Gastroesophageal sphincter (tissue), 4 donors: ENCODE measurements at regions not wholly inside any gene's neighbourhood (a gene's known extent, or its start where the extent isn't known, plus 50 kb on each side); places are given as distances from the start of the nearest gene placed in this dataset.
A peak's percentile ranks its signal among the peaks of the same experiment; 100 is the strongest.

ENCODE experiments used
- ATAC-seq: fragments of 150-250 bp; one replicate; pipeline ENCODE4 v1.9.1; 2016; ENCODE audit warnings: mild to moderate bottlenecking, moderate library complexity
- H3K27ac ChIP-seq, 4 donors: fragments of 200-600 bp; sonication (generic) in 3 of 4; 1 replicate in 3 of 4; 2 replicates in 1 of 4; pipeline ENCODE4 v1.5.1; 2016 to 2019
- H3K27me3 ChIP-seq: fragments of 200-600 bp; sonication (generic); one replicate; pipeline ENCODE4 v1.5.1; 2019
- H3K36me3 ChIP-seq, 2 donors: fragments of 200-600 bp; sonication (generic); one replicate each; pipeline ENCODE4 v1.5.1; 2019; ENCODE audit warnings: control low read depth in 1 of 2
- H3K4me1 ChIP-seq, 3 donors: fragments of 200-600 bp; sonication (generic); 1 replicate in 2 of 3; 2 replicates in 1 of 3; pipeline ENCODE4 v1.5.1; 2016 to 2019; ENCODE audit warnings: control low read depth in 2 of 3
- H3K4me3 ChIP-seq, 2 donors: fragments of 200-600 bp; sonication (generic); one replicate each; pipeline ENCODE4 v1.5.1; 2019; ENCODE audit warnings: mild to moderate bottlenecking in 1 of 2, moderate library complexity in 1 of 2
- H3K9me3 ChIP-seq, 3 donors: fragments of 200-600 bp; sonication (generic); one replicate each; pipeline ENCODE4 v1.5.1; 2017 to 2019; ENCODE audit warnings: control low read depth in 2 of 3
- CTCF ChIP-seq, 4 experiments: fragments of 200-600 bp in 2 of 4; fragments of 450-650 bp in 2 of 4; sonication (generic) in 1 of 4; IDR thresholded peaks; one replicate each; pipeline ENCODE4 v1.5.1; 2017 to 2019; ENCODE audit warnings: antibody characterized with exemption in 4 of 4, mild to moderate bottlenecking in 2 of 4, moderate library complexity in 2 of 4
- EP300 ChIP-seq: sonication (generic); formaldehyde crosslinking; IDR thresholded peaks from one replicate; pipeline ENCODE4 v1.6.1; 2017; ENCODE audit warnings: antibody characterized with exemption, mild to moderate bottlenecking
- POLR2A ChIP-seq, 2 donors: fragments of 450-650 bp; IDR thresholded peaks; one replicate each; pipeline ENCODE4 v1.6.1; 2017; ENCODE audit warnings: antibody characterized with exemption in 2 of 2, mild to moderate bottlenecking in 2 of 2, moderate library complexity in 1 of 2
- POLR2AphosphoS5 ChIP-seq: sonication (generic); formaldehyde crosslinking; IDR thresholded peaks from one replicate; pipeline ENCODE4 v1.6.1; 2017; ENCODE audit warnings: antibody characterized with exemption
- WGBS, 2 donors: methylation state at CpG; one replicate each; pipeline ENCODE4 v1.1.5; 2018; ENCODE audit warnings: low coverage in 1 of 2; 5-methylcytosine and 5-hydroxymethylcytosine counted together

- WGBS, 2 donors: 26 to 51% methylated on average over 12 to 16 of the region's 16 CpGs
- Histone ChIP-seq H3K27me3 (no peaks in the 10 kb centered on the region), H3K27ac (peak overlapping the region in 3 of 4 donors; percentile 20 to 66 (median 57)), H3K9me3 (no peaks in the 10 kb centered on the region), H3K4me3 (no peak overlapping the region), H3K36me3 (no peaks in the 10 kb centered on the region), H3K4me1 (peaks cover 0 to 42% (median 8%) of the 10 kb centered on the region in 3 donors)
- TF ChIP-seq POLR2AphosphoS5 (no peak), POLR2A (IDR thresholded peaks at IDR 0.05) (no peak), CTCF (IDR thresholded peaks at IDR 0.05) (no peak), EP300 (no peak)
- ATAC-seq: peak; percentile 65
Observed at GRCh38 chr1:67559222-67559700, 125.7 kb upstream of the GADD45A start.

DNA sequence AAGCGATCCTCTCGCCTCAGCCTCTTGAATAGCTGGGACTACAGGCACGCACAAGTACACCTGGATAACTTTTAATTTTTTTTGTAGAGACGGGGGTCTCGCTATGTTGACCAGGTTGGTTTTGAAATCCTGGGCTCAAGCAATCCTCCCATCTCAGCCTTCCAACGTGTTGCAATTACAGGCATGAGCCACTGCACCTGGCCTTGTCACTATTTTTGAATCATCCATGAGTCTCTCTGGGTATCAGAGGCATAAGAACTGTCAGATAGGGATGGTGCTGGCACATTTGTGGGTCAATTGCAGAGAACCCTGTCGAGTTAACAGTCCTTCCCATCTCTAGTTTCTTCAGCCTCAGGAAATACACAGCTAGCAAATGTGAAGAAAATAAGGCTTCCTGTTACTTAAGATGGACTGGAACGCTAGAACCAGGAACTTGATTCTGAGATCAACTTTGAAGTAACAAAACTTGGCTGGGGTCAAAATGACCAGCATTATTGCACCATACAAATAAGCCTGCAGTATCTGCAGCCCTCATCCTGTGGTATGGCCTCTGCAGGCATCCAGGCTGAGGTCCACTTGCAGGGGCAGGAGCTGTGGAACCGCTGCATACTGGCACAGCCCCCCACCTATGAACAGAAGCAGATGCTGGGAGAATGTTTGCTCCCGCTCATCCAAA, 124.3 kb upstream of the GADD45A start:
- peaks cover 0 to 47% (median 11%) of the 10 kb centered on the region in 3 donors for H3K4me1 ChIP-seq
- no peaks in the 10 kb centered on the region for H3K9me3 ChIP-seq
- no peak for TF ChIP-seq POLR2A (IDR thresholded peaks at IDR 0.05)
- TF ChIP-seq EP300: no peak
- TF ChIP-seq CTCF (IDR thresholded peaks at IDR 0.05): peak in 1 of 4 experiments; percentile 7
- WGBS, 2 donors: 60 to 81% methylated on average over 1 to 8 of the region's 10 CpGs
- no peaks in the 10 kb centered on the region for H3K27me3 ChIP-seq
- ATAC-seq: peak; percentile 56
- H3K36me3 ChIP-seq: no peaks in the 10 kb centered on the region
- peak overlapping the region in 3 of 4 donors; percentile 20 to 66 (median 57) for H3K27ac ChIP-seq
- no peak overlapping the region for H3K4me3 ChIP-seq

DNA sequence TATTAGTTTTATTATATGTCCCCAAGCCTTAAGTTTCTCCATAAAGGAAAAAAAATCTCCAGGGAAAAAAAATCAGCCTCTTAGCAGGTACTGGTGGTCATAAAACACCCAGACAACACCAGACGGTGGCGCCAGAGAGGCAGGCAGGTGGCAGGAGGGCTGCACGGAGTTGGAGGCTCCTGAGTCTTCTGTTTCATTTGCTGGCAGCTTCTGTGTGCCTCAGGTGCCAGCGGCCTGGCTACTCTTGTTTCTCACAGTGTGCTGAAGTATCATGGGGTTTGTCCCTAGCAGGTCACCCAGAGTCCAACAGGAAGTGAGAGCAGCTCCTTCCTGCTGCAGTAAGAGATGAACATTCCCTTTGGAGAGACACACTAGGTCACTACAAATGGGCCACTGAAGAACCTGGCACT, 123.3 kb upstream of the GADD45A start:
- WGBS, 2 donors: 3% methylated on average over 4 of the region's 4 CpGs; no CpG with 5 or more reads in 1 of the 2 donors
- Histone ChIP-seq H3K4me3 (no peak overlapping the region), H3K27ac (no peak overlapping the region), H3K27me3 (no peaks in the 10 kb centered on the region), H3K4me1 (peaks cover 0 to 47% (median 11%) of the 10 kb centered on the region in 3 donors), H3K9me3 (no peaks in the 10 kb centered on the region), H3K36me3 (no peaks in the 10 kb centered on the region)
- TF ChIP-seq POLR2A (IDR thresholded peaks at IDR 0.05) (no peak), CTCF (IDR thresholded peaks at IDR 0.05) (peak; percentile 78 to 91 (median 82)), POLR2AphosphoS5 (peak; percentile 27), EP300 (no peak)
- peak; percentile 55 for ATAC-seq

GRCh38 chr1:67563684-67564083, 121.3 kb upstream of the GADD45A start:
- H3K27ac ChIP-seq: peak overlapping the region in 3 of 4 donors; percentile 66 to 74 (median 66)
- ATAC-seq: no peak
- no peaks in the 10 kb centered on the region for H3K36me3 ChIP-seq
- H3K4me3 ChIP-seq: no peak overlapping the region
- H3K27me3 ChIP-seq: no peaks in the 10 kb centered on the region
- peaks cover 0 to 39% (median 11%) of the 10 kb centered on the region in 3 donors for H3K4me1 ChIP-seq
- H3K9me3 ChIP-seq: no peaks in the 10 kb centered on the region
- no peak for TF ChIP-seq CTCF (IDR thresholded peaks at IDR 0.05)
- no peak for TF ChIP-seq POLR2A (IDR thresholded peaks at IDR 0.05)
- TF ChIP-seq POLR2AphosphoS5: no peak
- no peak for TF ChIP-seq EP300
- 70 to 93% methylated on average over 2 of the region's 2 CpGs for WGBS, 2 donors

GRCh38 chr1:67564193-67564592, 120.8 kb upstream of the GADD45A start:
- TF ChIP-seq CTCF (IDR thresholded peaks at IDR 0.05) (no peak), POLR2AphosphoS5 (peak; percentile 73)
- H3K4me3 ChIP-seq: no peak overlapping the region
- 24 to 40% methylated on average over 8 of the region's 8 CpGs for WGBS, 2 donors
- H3K27ac ChIP-seq: peak overlapping the region in 3 of 4 donors; percentile 66 to 74 (median 66)
- no peaks in the 10 kb centered on the region for H3K36me3 ChIP-seq
- peaks cover 0 to 34% (median 11%) of the 10 kb centered on the region in 3 donors for H3K4me1 ChIP-seq
- H3K9me3 ChIP-seq: no peaks in the 10 kb centered on the region
- peak; percentile 75 for ATAC-seq
- H3K27me3 ChIP-seq: no peaks in the 10 kb centered on the region
